Inflammatory macrophage treated with lipopolysaccharide for 4 hours (primary cell): ENCODE measurements at regions not wholly inside any gene's neighbourhood (a gene's known extent, or its start where the extent isn't known, plus 50 kb on each side); places are given as distances from the start of the nearest gene placed in this dataset.
"Not testable (repeated sequence)": the region's sequence is repeated elsewhere in the genome, so short reads cannot be mapped to it uniquely, and the experiment has no call there.

Experiments used
- DNase-seq: peaks from one replicate; pipeline ENCODE4 v3.0.0-alpha.2; 2020

DNA sequence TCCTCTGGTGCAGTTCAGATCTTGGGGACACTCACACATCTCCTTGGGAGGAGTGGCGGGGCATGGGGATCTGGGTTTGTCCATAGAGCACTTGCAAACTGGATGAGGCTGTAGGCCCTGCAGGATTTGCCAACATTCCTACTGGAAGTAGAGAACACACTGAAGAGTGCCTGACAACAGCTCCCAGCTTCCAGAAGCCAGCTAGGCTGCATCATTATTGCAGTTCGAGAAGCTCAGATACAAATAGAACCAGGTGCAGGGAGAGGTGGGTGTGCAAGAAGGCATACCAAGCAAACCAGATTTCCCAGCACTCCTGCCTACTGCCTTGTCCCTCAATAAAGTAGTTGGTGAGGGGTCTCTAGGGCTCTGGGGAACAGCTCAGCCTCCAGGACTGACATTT, 52.5 kb downstream of the RHOB start:
- no peak for DNase-seq

DNA sequence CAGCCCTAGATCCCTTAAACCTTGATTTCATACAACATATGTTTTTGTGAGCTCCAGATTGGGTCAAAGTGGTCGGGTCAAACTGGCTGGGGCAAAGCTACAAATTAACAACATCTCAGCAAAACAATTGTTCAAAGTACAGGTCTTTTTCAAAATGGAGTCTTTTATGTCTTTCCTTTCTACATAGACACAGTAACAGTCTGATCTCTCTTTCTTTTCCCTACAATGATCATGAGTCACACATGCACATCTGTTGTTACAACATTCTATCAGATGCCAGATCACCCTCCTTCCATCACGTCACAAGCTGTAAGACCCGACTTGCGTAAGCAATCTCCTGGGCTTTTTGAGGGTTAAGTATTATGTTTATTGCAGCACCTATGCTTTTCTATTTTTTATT, 55.1 kb downstream of the RHOB start:
- peak; percentile 91 for DNase-seq

DNA sequence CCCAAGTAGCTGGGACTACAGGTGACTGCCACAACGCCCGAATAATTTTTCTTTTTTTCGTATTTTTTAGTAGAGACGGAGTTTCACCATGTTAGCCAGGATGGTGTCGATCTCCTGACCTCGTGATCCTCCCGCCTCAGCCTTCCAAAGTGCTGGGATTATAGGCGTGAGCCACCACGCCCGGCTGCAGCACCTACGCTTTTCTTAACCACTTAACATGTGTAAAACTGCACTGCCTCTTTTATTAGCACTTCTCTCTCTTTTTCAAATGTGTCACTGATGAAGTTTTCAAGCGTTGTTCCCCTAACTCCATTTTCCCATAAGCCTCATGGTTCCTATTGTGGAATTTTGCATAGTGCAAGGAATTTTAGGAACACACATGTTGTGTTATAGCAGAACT, 55.6 kb downstream of the RHOB start:
- DNase-seq, result not testable (repeated sequence)

DNA sequence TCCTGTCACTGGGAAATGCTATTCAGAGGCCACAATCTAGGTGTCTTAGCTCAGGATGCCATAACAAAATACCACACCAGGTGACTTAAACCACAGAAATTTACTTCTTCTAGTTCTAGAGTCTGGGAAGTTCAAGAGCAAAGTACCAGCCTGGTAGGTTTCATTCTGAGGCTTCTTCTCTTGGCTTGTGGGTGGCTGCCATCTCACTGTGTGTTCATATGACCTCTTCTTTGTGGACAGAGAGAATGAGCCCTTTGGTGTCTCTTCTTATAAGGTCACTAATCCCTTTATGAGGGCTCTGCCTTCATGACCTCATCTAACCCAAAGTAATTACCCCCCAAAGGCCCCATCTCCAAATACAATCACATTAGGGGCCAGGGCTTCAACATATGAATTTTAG, 57.3 kb downstream of the RHOB start:
- peak; percentile 33 for DNase-seq

DNA sequence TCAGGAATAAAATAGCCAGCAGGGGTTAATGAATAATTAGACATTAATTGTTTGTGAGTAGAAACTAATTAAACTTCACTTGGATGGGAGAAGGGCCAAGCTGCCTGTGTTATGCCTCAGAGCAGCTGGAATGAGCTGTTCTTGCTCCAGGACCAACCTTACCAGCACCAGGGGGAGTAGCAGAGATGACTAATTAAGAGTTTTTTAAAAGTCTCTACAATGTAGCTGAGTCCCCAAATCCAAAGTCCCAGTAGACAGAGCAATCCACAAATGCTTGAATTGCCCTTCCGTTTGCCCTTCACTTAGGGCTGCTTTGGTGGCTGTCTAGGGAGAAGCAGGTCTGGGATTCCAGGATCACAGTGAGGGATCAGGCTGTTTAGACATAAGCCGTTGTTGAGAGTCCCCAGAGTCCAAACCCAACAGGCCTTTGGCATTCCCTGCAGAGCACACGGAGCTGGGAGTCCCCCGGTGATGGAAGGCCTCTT, 59.4 kb downstream of the RHOB start:
- no peak for DNase-seq

DNA sequence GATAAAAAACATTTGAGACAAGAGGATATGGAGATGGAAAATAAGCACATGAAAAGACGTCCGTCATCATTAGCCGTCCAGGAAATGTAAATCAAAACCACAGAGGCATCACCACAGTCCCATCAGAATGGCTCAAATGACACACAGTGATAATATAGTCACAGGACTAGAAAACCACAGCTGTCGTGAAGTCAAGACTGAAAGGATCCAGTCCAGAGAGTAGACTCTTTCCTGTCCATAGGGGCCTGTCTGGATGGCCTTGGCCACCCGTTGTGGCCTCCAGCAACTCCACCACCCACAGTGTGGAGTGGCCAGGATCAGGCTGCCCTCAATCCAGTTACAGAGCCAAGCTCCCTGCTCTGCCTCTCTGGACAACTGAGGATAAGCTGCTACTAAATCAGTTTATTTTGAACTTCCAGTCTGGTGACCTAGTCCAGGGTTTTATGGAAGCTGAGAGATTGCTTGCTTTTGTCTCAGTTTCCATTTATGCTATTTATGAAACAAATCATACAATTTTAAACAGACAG, 60.4 kb downstream of the RHOB start:
- DNase-seq, result peak; percentile 83

DNA sequence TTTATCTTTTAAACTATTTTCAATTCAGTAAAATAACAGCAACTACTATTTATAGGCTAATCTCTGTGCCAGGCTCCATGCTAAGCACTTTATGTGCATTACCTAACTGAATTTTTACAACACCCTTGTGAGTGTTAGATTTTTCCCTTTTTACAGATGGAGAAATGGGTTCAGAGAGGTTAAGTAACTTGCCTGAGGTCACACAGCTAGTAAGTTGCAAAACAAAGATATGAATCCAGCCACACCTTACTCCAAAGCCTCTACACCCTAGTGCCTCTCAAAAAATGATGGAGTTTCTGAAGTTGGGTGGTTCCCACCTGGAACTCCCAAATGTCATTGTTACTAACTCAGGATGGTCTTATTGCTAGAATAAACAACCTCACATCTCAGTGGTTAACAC, 60.8 kb downstream of the RHOB start:
- DNase-seq, result peak; percentile 48

DNA sequence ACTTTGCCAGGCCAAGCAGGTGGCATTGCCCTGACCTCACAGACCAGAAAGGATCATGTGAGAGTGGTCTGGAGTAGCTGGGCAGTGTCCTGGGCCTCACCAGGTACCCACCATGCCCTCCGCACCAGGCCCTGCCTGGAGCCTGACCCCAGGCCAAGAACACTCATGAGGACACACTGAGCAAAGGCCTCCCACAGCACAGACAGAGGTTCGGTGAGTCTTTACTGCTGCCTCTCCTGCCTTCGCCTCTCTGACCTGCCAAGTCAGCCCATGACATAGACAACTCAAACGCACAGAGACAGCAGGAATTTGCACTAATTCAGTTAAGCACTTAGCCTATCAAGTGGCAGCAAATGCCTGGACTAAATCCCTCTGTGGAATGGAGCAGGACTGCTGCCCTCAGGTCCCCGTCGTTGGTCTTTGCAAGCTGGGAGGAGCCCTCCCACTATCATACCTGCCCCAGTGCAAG, 62.5 kb downstream of the RHOB start:
- DNase-seq, result no peak

DNA sequence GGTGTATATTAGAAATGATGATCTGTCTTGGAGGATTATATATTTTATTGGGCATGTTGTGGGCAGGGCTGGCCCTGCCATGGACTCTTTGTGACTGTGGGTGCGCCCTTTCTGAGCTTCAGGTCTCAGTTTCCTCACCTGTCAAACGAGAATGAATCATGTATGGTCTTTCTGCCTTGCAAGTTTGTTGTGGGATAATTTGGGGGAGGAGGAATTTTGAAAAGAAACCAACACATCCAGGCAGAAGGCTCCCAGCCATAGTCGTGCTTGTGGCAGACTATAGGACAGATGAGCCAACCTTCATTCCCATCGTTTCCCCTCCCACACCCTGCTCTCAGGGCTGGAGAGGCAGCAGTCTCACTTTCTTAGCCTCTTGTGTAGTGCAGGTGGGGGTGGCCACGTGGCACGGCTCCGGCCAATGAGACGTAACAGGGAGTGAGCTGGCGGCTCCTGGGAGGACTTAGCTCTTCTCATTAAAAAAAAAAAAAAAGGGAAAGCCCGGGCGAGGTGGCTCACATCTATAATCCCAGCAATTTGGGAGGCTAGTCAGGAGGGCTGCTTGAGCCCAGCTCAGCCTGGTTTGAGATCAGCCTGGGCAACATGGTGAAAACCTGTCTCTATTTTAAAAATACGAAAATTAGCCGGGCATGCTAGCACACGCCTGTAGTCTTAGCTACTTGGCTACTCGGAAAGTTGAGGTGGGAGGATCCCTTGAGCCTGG, 63.1 kb downstream of the RHOB start:
- DNase-seq, result no peak

DNA sequence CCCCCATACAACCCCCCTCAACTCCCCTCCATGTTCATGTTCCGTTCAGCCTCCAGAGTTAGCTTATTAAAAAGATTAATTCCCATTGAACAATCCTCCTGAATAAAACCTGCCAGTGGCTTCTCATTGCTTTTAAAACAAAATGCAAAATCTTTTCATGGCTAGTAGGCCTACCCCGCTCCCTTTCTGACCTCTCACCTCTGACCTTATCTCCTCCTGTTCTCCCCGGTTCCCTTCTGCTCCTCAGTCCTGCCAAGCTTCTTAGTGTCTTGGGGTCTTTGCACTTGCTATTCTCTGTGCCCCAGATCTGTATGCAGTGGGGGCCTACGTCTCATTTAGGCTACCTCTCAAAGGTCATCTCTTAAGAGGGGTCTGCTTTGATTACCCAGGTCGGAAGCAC, 64.3 kb downstream of the RHOB start:
- DNase-seq, result no peak

DNA sequence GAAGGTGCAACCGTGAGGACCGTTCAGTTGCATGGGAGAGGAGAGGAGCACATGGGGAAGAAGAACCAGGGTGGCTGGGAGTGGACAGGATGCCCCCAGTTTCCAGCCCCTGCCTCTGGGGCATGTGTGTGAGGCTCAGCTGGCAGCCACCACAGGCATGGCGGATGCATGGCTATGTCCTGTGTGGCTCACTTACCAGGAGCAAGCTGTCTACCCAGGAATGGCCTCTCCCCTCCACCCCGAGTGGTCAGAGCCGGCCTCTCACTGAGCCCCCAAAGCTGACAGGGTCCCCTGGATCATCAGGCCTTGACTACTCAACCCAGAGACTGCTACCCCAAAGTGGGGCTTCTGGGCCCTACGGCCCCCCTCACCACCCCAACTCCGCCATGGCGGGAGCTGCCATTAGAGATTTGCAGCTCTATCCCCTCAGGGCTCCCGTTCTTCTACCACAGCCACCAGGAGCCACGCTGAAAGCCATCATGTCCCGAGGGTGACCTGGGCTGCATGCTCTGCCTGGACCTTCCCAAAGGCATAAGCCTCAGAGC, 65.3 kb downstream of the RHOB start:
- DNase-seq, result no peak

DNA sequence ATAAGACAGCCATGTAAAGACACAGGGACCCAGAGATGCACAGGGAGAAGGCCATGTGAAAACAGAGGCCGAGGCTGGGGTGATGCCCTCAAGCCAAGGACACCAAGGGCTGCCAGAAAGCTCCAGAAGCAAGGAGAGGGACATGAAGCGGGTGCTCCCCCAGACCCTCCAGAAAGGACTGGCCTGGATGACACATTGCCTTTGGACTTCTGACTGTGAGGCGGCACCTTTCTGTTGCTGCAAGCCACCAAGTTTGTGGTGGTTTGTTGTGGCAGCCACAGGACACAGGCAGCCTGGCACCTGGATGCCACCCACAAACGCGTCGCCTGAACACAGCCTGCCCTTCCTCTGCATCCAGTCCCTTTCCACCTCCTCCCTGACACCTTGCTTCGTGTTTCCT, 67.1 kb downstream of the RHOB start:
- no peak for DNase-seq

DNA sequence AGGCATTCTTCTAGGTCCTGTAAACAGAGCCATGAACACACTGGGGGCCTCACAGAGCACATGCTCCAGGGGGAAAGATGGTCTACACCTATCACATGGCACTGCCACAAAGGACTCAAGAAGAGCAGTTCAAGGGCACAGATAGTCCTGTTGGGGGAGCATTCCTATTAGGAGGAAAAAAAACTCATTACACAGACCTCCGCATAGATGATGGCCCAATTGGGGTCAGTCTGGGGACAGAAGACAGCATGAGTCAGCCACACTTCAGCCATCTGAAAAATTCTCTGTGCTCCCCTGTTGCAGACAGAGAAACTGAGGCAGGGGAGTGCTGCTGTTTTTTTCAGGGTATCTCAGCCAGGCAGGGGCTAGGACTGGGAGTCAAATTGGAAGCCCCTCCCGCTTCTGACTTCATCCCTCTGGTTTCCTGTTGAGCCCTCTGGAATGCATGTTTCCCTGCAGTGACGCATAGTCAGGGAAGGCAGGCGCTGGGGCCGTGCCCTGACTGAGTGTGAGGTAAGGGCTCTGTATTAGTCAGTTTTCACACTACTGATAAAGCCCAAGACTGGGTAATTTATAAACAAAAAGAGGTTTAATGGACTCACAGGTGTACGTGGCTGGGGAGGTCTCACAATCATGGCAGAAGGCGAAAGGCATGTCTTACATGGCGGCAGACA, 67.9 kb downstream of the RHOB start:
- DNase-seq, result no peak

DNA sequence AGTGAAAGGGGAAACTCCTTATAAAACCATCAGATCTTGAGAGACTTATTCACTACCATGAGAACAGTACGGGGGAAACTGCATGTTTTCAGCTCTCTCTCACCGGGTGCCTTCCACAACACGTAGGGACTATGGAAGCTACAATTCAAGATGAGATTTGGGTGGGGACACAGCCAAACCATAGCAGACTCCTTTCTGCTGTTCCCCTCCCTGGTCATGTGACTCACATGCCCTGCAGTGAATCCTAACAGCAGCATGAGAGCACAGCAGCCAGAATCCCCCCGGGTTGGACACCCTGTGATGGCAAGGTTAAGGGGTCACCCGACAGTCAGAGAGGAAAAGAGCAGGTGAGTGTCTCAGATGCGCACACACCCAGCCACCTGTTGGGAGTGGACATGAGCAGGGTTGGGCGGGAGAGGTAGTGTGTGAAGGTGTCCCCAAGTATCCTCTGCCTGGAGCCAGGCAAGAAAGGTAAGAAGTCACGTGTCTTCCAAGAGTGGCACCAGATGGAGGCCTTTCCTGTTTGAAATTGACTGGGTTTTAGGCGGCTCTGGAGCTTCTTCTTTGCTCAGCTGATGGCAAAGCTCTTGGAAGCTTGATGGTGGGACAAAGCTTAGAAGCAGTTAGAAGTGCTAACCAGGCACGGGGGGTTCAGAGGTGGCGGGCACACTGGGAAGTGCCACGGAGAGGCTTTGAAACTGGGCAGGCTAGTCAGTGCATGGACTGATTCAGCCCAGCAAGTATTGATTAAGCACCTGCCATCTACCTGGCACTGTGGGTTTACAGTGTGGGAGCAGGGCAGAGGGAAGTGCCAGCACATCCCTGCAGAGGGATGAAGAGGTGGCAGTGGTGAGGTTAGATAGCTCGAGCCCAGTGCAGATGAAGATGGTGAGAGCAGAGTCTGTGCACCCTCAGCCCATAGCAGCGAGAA, 68.7 kb downstream of the RHOB start:
- no peak for DNase-seq

DNA sequence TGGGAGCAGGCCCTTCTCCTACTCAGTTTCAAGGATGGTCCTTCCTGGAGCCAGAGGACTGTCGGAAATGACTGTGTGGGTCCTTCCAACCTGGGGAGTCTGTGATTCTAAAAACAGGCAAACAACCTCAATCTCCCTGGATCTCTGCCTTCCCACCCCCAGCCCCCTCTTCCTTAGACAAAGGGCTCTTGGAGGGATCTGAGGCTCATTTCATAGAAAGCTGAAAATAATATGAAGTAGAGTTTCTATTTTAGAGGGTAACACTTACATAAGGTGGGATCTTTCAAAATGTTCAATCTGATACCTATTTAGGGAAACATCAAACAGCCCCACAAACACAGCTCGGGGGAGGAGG, 69.4 kb downstream of the RHOB start:
- no peak for DNase-seq

DNA sequence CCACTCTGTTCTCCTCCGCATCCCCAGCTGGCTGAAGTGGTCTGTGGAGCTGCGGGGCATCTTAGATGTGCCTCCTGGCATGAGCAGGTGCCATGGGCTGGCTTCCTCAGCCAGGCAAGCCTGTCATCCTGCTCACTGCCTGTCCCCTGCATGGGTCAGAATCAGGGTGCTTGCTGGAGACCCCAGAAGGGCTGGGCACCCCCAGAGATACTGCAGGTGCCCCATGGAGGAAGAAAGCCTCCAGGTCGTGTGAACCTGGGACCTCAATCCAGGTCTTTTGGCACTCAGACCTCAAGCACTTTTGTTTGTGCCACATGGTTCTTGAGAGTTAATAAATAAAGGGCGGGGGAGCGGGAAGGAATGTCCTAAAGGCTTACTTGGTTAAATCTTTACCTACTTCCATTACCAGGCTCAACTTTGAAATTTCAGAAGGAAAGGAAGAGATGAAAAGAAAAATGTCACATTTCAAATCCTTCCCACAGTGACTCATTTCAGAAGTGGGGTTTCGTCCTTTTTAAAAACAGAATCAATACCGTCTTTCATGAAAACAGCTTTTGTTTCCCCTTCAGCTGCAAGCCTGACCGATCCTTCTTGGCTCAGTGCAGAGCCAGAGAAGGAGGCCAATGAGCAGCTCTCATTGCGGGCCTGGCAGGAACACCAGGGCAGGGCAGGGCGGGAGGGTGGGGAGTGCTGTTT, 69.9 kb downstream of the RHOB start:
- DNase-seq, result no peak

DNA sequence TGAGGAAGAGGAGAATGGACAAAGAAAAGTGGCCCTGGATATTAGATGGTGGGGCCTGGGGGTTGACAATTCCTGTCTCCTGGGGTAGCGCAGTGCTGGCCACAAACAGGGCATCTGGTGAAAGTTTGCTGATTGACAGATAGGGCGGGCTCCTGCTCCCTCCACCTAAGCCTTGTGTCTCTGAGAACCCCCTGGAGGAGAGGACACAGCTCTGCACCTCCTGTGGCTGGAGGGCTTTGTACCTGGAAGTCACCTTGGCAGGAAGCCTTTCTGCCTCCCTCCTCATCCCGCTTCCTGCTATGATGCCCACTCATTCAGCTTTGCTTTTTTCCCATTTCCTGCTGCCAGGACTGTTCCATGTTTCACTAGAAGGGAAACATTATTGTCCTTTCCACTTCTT, 72.4 kb downstream of the RHOB start:
- no peak for DNase-seq

DNA sequence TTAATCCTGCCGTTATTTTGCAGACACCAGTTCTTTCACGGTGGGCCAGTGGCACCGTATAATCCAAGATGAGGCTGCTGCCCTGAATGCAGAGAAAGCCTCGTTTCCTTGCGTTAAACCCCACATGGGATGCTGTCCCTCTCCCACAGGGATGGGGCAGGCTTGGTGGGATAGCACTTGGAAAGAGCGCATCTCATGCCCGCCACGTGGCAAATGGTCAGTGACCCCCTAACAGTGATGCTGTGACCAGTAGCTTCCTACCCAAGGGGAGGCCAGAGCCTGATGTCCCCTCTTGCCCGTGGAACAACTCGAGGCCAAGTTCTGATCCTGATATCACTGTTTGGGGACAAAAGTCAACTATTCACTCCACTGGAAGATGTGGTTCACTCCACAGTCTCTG, 73.3 kb downstream of the RHOB start:
- DNase-seq, result no peak

DNA sequence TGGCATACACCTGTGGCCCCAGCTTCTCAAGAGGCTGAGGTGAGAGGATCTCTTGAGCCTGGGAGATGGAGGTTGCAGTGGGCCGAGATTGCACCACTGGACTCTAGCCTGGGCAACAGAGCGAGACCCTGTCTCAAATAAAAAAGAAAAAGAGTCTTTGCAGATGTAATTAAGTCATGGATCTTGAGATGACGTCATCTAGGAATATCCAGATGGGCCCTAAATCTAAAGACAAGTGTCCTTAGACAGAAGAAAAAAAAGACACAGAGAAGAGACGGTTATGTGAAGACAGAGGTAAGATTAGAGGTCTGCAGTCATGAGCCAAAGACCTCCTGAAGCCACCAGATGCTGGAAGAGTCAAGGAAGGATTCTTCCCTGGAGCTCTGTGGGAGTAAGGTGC, 74.3 kb downstream of the RHOB start:
- no peak for DNase-seq

DNA sequence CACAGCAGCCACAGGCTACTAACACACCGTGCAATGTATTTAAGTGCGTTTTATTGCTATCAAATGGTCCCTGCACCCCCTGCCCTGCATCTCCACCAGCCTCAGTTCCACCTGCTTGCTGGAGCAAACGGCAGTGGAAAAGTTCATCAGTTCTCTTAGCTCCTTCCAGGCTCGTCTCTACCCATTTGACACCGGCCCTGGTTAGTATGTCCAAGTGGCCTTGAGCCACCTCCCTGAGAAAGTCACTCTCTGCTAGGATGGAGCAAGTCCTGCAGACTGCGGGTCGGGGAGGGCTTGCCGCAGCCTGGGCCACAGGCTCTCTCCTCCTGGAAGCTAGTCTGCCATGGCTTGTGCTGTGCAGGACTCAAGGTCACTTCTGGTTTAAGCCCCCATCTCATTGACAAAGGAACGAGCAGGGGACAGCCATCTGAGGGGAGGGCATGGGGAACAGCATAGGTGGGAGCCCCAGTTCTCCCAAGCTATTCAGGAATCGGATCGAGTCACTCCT, 74.9 kb downstream of the RHOB start:
- DNase-seq, result no peak

DNA sequence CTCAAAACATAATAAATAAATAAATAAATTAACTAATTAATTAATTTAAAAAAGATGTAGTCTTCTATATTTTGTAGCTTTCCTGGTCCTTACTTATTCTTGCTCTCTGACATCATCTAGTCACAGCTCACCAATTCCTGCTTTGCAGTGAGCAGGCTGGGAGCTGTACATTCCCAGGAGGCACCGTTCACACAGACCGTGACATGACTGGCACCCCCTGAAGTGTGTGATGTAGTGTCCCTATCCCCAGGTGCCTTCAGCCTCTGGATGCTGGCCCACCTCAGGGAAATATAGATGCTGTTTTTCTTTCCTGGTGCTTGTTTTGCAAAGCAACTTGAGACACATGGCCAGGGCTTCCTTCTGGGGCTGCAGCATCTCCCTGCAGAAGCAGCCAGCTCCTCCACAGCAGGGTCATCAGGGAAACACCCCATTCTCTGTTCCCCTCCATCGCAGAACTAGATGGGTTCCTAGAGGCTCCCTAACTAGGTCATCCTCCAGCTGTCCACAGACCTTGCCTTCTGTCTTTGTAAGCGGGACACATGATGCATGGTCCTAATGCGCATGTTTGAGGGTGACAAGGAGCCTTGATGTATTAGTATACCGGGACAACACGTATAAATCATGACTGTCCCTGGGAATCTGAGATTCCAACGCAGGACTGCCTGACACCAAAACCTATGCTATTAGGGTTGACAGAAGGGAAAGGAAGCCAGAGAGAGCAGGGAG, 76.4 kb downstream of the RHOB start:
- no peak for DNase-seq

DNA sequence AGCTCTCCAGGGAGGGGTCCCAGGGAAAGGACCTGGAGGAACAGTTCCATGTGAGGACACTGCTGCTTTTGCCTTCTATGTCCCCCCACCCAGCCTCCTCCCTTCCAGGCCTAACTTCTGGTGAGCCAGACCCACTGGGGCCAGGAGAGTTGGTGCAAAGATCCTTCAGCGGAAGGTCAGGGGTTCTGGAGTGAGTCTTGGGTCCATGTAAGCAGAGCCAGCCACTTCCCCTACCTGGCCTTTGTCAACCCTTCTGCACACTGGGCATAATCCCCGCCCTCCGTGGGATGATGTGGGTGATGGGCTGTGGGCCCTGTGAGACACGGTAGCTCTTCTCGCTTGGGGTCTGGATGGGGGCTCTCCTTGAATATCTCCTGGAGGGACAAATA, 76.9 kb downstream of the RHOB start:
- DNase-seq, result no peak
